T-helper 9 cell (primary cell): ENCODE measurements at regions not wholly inside any gene's neighbourhood (a gene's known extent, or its start where the extent isn't known, plus 50 kb on each side); places are given as distances from the start of the nearest gene placed in this dataset.
"Not testable (repeated sequence)": the region's sequence is repeated elsewhere in the genome, so short reads cannot be mapped to it uniquely, and the experiment has no call there.

Experiments
- DNase-seq: peaks from one replicate; pipeline ENCODE4 v3.0.0-alpha.2; 2020

DNA sequence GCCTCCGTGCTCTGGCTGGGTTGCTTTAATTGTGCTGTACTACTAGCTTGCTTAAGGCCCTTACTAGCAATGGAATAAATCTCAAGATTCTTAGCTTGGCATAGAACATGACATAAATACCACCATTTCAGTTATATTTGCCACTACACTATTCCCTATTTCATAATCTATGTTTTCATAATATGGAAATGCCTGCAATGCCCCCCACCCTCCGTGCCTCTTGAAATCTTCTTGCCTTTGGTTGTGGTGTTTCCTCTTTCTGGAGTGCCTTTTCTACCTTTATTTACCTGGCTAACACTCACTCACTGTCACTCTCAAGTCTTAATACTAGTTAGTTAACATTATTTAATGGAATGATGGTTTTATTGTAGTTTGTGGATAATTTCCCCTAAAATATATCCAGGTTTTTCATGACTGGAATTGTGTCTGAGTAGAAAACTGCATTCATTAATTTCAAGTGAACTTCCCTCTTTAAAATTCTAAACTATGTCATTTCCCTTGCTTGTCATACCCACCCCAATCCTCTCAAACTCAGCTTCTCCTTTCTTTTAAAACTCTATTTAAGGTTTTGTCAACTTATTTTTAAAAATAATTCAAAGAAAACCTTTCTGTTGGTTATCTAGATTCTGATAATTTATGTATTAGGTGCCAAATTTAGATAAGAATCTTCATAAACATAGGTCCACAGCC is 521.7 kb upstream of the DAB2 start:
- no peak for DNase-seq

DNA sequence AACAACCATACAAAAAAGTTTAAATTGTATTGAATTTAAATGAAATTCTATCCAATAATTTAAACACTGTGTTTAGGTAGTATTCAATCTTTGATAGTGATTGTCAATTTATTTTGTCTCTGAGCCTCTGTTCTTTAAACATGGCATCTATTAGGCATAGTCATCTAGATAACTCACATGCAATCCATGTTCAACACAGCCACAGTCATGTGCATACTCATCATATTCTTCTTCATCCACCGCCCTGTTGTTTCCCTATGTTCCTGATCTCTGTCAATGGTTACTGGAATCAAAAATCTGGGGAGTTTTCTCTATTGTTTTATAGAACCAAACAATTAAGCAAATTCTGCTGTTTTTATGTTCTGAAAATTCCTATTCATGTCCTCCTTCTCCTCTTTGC is 521.1 kb upstream of the DAB2 start:
- DNase-seq, result no peak

DNA sequence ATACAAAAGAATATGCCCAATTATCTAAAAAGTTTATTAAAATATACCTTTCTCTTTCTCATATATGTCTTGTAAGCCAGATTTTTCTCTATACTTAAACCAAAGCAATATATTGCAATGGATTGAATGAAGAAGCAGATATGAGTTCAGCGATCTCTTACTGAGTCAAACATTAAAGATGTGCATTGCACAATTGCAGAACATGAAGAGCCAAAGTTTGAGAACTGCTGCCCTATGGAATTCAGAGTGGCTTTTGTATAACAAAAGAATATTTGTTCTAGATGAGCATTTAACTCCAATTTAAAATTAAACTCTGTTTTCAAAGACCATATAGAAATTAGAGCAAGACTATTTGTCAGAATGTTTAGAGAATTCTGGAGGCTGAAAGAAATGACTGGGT is 519.0 kb upstream of the DAB2 start:
- no peak for DNase-seq

DNA sequence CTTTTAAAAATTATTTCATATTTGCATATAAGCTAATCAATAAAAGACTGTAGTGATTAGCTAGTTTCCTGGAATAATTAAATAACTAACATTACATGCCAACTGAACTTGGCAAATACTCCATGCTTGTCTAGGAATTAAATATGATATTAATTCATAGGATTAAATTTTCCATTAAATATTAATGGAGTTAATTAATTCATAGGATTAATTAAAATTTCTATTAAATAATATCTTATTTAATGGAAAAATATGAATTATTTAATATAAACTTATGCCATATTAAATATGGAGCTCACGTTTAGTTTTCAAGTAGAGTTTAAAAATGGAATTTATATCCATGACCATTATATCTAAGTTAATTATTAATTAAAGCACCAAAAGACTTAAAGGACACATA is 517.8 kb upstream of the DAB2 start:
- no peak for DNase-seq

DNA sequence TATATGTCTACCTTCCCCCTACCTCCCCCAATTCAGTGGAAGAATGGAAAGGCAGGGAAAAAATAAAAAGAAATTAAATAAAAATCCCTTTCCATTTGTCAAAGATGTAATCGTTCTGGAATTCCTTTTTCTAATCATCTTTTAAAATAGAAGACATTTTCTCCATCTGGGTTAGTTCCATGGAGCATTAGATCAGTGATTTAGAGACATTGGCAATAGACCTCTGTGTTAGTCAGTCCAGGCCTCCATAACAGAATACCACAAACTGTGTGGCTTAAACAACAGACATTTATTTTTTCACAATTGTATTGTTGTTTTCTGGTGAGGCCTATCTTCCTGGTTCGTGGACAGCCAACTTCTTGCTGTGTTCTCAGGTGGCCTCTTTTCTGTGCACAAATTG is 516.6 kb upstream of the DAB2 start:
- DNase-seq, result no peak

DNA sequence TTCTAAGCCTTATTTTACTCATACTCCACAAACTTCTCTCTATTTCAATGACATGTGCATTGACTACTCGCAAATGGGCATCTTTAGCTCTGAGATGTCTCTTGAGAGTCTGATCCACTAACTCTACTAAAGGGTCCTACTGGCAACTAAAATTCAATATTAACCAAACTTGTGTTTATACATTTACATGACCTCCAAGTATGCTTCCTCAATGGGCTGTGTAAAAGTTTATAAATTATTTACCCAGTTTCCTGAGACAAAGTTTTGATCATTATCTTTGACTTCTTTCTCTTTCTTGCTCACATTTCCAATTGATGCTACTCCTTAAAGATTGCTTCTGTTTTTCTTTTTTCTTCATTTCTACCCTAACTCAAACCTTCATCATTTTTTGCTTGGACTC is 510.1 kb upstream of the DAB2 start:
- DNase-seq, result no peak

DNA sequence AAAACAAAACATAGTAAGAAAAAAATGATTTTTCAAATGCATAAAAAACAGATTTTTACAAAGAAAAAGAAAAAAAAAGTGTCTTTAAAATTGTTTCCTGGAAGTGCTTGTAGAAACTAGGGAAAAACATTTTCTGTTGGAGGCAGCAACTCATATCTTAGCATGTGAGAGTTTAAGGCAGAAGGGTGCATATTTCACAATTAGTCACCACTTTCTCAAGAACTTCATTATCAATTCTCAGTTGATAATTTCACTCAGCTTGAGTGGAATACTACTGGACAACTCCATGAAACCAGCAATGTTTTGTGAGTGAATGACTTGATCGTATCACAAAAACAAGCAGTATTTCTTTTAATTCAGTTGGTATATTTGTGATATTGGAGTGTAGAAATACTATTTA is 508.3 kb upstream of the DAB2 start:
- DNase-seq, result no peak

DNA sequence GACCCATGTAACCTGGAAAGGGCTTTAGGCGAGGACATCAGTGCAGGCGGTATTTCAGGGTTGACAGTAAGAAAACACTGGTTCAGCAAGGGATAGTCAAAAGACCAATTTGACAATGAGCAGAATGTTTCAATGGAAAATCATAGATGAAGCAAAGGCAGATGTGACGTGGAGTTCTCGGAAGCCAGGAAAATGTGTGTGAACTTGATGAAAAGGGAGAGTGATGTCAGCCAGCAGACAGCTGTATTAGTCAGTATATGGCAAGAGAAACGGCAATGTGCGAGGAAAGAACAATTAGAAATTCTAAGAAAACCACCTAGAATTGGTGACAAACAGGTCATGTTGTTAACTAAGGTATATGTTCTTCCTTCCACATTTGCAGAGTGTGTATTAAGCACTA is 503.9 kb upstream of the DAB2 start:
- no peak for DNase-seq

DNA sequence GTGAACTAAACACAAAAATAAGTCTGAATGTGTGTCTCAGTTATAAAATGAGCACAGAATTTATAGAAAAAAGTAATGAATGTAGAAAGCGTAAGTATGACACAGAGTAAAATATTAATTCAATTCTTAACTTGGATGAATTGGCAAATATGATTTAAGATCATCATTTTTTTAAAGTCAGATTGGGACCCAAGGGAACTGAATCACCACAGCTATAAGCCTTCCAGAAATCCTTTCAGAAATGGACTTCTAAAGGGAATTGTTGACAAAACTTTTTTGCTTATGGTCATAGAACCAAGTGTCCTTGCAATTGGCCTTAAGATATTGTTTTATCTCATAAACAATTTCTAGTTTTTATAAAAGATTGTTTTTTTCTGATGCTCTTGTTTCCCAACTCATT is 495.1 kb upstream of the DAB2 start:
- DNase-seq, result no peak

DNA sequence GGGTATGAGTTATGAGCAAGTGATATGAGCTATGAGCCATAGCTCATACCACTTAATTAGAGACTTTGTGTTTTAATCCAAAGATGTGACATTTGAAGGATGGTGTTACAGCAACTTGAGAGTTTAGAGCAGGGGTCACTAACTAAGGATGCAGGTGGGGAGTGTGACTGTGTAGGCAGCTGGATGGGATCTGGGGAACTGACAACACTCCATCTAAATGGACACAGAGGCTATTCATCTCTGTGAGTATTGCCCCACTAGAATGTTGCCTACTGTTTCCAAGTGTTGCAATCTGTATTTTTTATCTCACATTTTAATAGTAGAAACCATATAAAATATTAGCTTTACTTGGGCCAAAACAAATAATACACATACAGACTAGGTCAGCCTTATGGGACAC is 488.1 kb upstream of the DAB2 start:
- DNase-seq, result no peak

DNA sequence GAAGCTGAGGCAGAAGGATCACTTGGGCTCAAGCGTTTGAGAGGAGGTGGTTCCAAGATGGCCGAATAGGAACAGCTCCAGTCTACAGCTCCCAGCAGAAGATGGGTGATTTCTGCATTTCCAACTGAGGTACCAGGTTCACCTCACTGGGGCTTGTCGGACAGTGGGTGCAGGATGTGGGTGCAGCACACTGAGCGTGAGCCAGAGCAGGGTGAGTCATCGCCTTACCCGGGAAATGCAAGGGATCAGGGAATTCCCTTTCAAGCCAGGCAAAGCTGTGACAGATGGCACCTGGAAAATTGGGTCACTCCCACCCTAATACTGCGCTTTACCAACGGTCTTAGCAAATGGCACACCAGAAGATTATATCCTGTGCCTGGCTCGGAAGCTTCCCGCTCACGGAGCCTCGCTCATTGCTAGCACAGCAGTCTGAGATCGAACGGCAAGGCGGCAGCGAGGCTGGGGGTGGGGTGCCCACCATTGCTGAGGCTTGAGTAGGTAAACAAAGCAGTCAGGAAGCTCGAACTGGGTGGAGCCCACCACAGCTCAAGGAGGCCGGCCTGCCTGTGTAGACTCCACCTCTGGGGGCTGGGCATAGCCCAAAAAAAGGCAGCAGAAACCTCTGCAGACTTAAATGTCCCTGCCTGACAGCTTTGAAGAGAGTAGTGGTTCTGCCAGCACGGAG is 482.6 kb upstream of the DAB2 start:
- not testable (repeated sequence) for DNase-seq

DNA sequence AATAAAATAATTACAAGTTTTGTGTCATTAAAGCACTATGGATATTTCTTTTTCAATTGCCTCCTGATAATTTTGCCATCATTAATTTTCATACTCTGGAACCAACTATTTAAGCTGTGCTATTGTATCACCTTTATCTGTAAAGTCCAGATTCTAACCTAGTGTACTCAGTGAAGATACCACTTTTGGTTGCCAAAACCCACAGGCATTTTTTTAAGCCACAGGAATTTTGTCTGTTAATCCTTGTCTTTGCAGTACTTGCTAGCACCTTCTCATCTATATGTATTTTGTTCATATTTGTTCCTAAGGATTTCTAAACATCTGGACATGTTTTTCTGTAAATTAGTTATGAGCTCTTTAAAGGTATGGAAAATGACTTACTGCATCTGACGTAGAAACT is 481.4 kb upstream of the DAB2 start:
- no peak for DNase-seq

DNA sequence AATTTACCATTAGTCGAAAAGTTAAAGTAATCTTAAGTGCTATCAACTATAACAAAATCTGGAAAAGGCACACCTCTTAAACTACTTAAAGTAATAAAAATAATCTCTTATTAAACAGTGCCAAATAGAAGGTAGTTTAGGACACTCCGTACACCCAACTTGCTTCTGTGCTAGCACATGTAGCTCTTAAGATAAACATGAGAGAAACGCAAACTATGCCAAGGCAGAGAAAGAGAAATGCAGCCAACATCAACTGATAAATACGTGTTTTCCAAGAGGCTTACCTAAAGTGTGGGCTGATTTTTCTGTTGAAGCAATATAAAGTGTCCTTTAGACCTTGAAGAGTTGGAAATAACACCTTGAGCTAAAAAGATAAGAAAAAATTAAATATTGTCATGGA is 480.6 kb upstream of the DAB2 start:
- DNase-seq, result no peak

DNA sequence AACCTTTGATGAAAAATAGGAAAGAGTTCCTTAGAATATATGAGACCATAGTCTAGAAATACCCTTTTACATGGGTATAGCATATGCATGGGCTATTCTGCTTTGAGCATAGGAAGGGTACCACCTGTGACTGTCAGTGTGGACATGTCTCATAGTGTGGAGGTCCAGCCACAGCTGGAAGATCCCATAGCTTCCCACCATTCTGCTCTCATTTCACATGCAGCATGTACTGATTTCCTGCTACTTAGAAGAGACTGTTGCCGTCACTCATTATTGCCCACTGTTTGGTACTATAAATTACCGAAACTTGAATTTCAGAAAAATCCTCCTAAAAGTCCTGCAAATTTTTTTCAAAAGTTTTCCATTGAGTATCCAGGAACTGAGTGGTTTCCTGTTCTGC is 477.8 kb upstream of the DAB2 start:
- no peak for DNase-seq

DNA sequence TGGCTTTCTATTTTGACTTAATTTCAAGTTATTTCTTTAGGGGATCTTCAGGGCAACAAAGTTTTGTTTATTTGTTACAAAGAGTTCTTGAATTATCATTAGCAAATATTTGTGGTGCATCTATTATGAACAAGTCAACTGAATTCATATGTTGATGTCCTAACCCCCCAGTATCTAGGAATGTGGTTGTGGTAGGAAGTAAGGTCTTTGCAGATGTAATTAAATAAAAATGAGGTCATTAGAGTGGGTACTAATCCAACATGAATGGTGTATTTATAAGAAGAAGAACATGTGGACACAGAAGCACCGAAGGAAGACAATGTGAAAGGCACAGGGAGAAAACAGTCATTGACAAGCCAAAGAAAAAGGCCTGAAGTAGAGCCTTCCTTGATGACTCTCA is 474.0 kb upstream of the DAB2 start:
- no peak for DNase-seq

DNA sequence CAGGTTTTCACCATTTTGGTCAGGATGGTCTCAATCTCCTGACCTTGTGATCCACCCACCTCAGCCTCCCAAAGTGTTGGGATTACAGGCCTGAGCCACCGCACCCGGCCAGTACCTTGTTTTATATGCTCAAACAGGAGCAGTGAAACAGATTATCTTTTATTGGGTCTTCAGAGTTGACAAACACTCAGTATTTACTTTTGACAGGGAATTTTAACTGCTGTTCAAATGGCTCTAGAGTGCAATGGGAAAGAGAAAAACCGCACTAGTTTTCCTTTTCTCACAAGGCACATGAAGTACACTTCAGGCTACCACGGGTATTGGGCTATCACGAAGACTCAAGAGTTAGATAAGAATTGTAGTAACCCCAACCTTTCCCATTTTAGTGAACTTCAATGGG is 471.9 kb upstream of the DAB2 start:
- DNase-seq, result no peak

DNA sequence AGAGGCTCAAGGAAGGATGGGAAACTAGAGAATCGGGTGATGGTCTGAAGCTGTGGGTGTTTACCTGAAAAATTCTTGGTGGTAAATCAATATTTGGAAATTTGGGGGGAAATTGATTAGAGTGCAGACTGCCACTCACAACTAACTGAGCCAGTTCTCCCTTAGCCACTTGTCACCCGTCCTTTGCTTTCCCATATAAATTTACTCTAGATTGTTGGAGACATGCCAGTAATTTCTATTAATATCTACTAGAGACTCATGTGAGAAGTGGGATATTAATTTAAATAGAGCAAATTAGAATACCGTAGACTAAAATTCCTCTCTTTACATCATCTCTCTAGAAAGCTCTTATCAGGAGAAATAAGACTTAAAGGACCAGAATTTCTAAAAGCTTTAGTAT is 471.3 kb upstream of the DAB2 start:
- DNase-seq, result no peak

DNA sequence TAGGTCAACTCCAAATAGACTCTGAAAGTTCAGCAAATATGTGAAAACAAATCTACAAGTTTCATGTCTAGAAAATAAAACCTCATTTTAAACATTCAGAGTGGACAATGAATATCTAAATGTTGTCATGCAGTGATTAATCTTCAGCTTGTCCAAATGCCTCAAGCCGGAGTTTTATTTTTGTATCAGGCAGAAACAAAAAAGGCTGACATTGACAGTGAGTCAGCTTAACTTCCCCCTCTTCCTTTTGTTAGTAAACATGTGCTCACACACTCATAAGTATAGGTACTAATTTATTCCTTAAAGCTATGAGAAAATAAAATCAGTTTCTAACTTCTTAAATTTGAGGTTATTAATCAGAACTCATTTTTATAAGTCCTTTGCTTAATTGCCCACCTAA is 467.9 kb upstream of the DAB2 start:
- no peak for DNase-seq

DNA sequence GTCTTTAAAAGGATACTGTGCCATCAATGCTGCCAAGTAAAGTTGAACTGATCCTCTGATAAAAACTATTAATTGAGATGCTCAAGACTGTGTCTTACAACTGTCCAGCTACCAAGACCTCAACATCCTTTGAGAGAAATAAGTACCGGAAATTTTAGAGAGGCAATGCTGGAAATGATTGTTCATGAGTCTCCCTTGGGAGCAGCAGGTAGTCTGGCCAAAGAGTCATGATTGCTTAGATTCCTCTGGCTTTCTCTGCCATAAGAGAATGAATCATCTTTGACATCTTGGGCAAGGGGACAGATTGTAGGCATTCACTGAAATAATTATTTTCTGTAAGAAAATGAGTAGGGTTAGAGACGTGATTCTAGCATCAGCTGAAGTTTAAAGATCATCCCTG is 466.6 kb upstream of the DAB2 start:
- DNase-seq, result no peak

DNA sequence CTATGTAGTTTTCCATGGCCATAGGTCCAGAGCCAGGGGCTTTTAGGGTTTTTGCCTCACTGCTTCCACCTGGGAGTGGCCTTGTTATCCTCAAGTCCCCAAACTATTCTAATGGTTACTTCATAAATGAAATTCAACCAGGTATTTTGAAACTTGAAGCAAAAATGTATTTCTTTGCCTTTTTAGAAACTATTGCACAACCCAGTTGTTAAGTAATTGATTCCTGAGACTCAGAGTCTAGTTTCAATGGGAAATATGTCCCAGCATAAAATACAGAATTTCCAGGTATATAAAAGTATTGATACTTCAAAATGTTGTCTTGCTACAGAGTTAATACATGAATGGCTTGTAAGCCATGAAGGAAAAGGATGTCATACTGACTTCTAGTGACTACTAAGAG is 456.2 kb upstream of the DAB2 start:
- DNase-seq, result no peak

DNA sequence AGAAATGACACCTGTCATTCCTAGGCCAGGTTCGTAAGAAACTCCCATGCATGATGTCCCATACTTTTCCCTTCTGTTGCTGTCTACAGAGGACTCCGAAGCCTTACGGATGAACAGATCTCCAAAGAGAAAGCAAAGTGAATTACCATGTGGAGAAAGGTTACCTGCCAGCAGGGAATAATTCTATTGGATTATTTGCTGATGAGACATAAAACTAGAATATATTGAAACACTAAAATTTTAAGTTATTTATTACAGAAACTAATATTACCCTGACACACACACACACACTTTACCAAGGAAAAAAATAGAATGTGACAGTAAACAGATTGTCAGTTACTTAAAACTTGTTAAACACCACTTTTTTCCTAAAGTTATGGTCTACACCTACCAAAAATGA is 452.7 kb upstream of the DAB2 start:
- no peak for DNase-seq

DNA sequence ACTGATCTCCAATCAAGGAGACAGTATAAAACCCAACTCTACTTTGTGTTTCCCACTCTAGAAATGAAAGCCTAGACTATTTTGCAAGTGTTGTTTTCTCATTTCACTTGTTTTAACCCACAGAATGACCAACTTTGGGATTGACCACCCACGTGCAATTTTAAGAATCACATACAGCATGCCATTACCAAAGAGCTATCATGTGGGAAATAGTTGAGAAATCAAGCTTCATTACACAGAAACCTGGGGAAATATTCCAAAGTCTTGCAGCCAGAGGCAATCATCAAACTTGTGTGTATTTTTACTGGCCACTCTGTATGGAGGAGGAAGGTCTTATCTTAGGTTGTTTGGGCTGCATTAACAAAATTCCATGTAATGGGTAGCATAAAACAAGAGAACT is 451.4 kb upstream of the DAB2 start:
- no peak for DNase-seq

DNA sequence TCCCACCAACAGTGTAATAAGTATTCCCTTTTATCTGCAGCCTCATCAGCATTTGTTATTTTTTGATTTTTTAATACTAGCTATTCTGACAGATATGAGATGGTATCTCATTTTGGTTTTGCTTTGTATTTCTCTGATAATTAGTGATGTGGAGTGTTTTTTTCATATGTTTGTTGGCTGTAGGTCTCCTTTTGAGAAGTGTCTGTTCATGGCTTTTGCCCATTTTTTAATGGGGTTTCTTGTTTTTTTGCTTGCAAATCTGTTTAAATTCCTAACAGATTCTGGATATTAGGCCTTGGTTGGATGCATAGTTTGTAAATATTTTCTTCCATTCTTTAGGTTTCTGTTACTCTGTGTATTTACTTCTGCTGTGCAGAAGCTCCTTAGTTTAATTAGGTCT is 445.4 kb upstream of the DAB2 start:
- DNase-seq, result no peak

DNA sequence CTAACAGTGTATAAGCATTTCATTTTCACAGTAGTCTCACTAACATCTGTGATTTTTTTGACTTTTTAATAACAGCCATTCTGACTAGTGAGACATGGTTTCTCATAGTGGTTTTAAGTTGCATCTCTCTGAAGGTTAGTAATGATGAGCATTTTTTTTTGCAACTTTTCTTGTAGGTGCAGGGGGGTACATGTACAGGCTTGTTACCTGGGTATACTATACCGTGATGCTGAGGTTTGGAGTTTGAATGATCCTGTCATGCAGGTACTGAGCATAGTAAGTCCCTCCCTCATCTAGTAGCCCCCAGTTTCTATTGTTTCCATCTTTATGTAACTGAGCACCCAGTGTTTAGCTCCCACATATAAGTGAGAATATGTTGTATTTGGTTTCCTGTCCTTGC is 444.6 kb upstream of the DAB2 start:
- DNase-seq, result no peak

DNA sequence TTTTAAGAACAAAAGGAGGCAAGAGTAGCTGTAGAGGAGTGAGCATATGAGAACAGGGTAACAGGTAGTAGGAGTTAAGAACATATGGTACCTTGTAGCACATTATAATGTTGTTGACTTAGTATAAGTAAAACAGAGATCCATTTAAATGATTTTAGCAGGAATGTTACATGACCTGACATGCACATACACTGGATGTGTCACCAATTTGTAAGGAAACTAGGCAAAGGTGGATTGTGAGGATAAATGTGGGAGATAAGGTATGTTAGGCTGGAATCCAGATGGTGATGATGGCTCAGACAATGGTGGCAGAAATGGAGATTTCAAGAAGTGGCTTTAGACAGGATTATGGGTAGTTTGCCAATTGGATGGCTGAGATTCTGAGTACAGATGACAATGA is 443.1 kb upstream of the DAB2 start:
- DNase-seq, result no peak
